WTC11 (cell line): ENCODE measurements at regions not wholly inside any gene's neighbourhood (a gene's known extent, or its start where the extent isn't known, plus 50 kb on each side); places are given as distances from the start of the nearest gene placed in this dataset.

Source experiments
- ATAC-seq: fragments of 200-7000 bp; cut with Tn5 transposase; 2 replicates; pipeline ENCODE4 v1.10.0; 2021; ENCODE audit warnings: mild to moderate bottlenecking, moderate library complexity
- CTCF ChIA-PET: fragments of 300-600 bp; sonication (Branson Sonifier 250); formaldehyde crosslinking; loops from one replicate; lab custom pipeline; 2021; ENCODE audit warnings: antibody characterized with exemption; lab: Charles Lee
- POLR2A ChIA-PET: fragments of 350-600 bp; sonication (Branson Sonifier 250); formaldehyde crosslinking; loops from one replicate; lab custom pipeline; 2021; ENCODE audit warnings: antibody characterized with exemption; lab: Charles Lee
- DNase-seq: peaks from one replicate; pipeline ENCODE4 v3.0.0; 2021; ENCODE audit warnings: low spot score
- H3K27ac Mint-ChIP-seq: 2 replicates; pipeline ENCODE4 v1.8.0; 2021; ENCODE audit warnings: mixed read lengths
- H3K27me3 Mint-ChIP-seq: 2 replicates; pipeline ENCODE4 v1.8.0; 2021; ENCODE audit warnings: low read depth, mild to moderate bottlenecking, moderate library complexity, mixed read lengths
- H3K36me3 Mint-ChIP-seq: 2 replicates; pipeline ENCODE4 v1.8.0; 2021; ENCODE audit warnings: mixed read lengths
- H3K4me1 Mint-ChIP-seq: 2 replicates; pipeline ENCODE4 v1.8.0; 2022; ENCODE audit warnings: mixed read lengths
- H3K4me3 Mint-ChIP-seq: 2 replicates; pipeline ENCODE4 v1.8.0; 2021; ENCODE audit warnings: mild to moderate bottlenecking, moderate library complexity, mixed read lengths
- H3K9me3 Mint-ChIP-seq: 2 replicates; pipeline ENCODE4 v1.8.0; 2021; ENCODE audit warnings: mixed read lengths
- ARID4B ChIP-seq: sonication (generic); formaldehyde crosslinking; IDR thresholded peaks from 2 replicates; pipeline ENCODE4 v1.8.0; 2023; ENCODE audit warnings: missing genetic modification reagents, mild to moderate bottlenecking, borderline replicate concordance
- ERG ChIP-seq: fragments of 250-450 bp; sonication (Bioruptor Pico); IDR thresholded peaks from 2 replicates; pipeline ENCODE4 v1.8.0; 2021; ENCODE audit warnings: mild to moderate bottlenecking
- GABPB1 ChIP-seq: sonication (generic); formaldehyde crosslinking; IDR thresholded peaks from 2 replicates; pipeline ENCODE4 v1.8.1; 2023; ENCODE audit warnings: mild to moderate bottlenecking, missing genetic modification reagents
- HMGXB4 ChIP-seq: sonication (generic); formaldehyde crosslinking; IDR thresholded peaks from 2 replicates; pipeline ENCODE4 v1.8.1; 2023; ENCODE audit warnings: mild to moderate bottlenecking, moderate library complexity, missing genetic modification reagents
- MYBL2 ChIP-seq: sonication (generic); formaldehyde crosslinking; IDR thresholded peaks from 2 replicates; pipeline ENCODE4 v1.8.1; 2023; ENCODE audit warnings: mild to moderate bottlenecking, moderate library complexity, missing genetic modification reagents
- NR1H2 ChIP-seq: sonication (generic); formaldehyde crosslinking; IDR thresholded peaks from 2 replicates; pipeline ENCODE4 v1.9.0; 2021; ENCODE audit warnings: mild to moderate bottlenecking, moderate library complexity, missing genetic modification reagents
- TEAD4 ChIP-seq: sonication (generic); formaldehyde crosslinking; IDR thresholded peaks from 2 replicates; pipeline ENCODE4 v1.8.0; 2022; ENCODE audit warnings: mild to moderate bottlenecking, missing genetic modification reagents
- USF1 ChIP-seq: sonication (generic); formaldehyde crosslinking; IDR thresholded peaks from 2 replicates; pipeline ENCODE4 v1.8.0; 2022; ENCODE audit warnings: mild to moderate bottlenecking, missing genetic modification reagents
- ZBTB43 ChIP-seq: sonication (generic); formaldehyde crosslinking; IDR thresholded peaks from 2 replicates; pipeline ENCODE4 v1.8.1; 2023; ENCODE audit warnings: mild to moderate bottlenecking, missing genetic modification reagents
- ZMAT4 ChIP-seq: fragments of 250-450 bp; sonication (Bioruptor Pico); IDR thresholded peaks from 2 replicates; pipeline ENCODE4 v1.9.0; 2021; ENCODE audit warnings: mild to moderate bottlenecking

- H3K4me3 Mint-ChIP-seq = no peak overlapping the region
- no peaks in the 10 kb centered on the region for H3K9me3 Mint-ChIP-seq
- H3K4me1 Mint-ChIP-seq = peaks cover 31% of the 10 kb centered on the region
- POLR2A ChIA-PET = no interaction called here
- H3K27ac Mint-ChIP-seq = no peak overlapping the region; the same call in 1 of the 2 replicates
- TF ChIP-seq USF1 (CRISPR knock-in tag) = no peak
- no peak for TF ChIP-seq TEAD4
- no peak for TF ChIP-seq ERG
- peak; percentile 21; the same call in 1 of the 2 replicates for TF ChIP-seq GABPB1
- TF ChIP-seq ZBTB43 (CRISPR knock-in tag) = 0 out of 2 replicates have a peak, but pooled peaks have one; percentile 29
- no peaks in the 10 kb centered on the region; the same call in 1 of the 2 replicates for H3K27me3 Mint-ChIP-seq
- ATAC-seq (peak; percentile 40), DNase-seq (no peak)
- H3K36me3 Mint-ChIP-seq = no peaks in the 10 kb centered on the region
- CTCF ChIA-PET = interaction anchor here (1.0 to 2.4 kb wide), 4 partner anchors 36 to 187 kb away, joined by 3 to 13 read pairs (median 6); no protein-coding TSS in a partner anchor
These were observed 115.6 kb upstream of the SLC45A1 start for GRCh38 chr1:8202182-8202905.

GRCh38 chr1:8201331-8201861 lies 116.5 kb upstream of the SLC45A1 start:
- POLR2A ChIA-PET = no interaction called here
- Mint-ChIP-seq H3K27ac (no peak overlapping the region), H3K27me3 (no peaks in the 10 kb centered on the region; the same call in 1 of the 2 replicates), H3K4me1 (peaks cover 31% of the 10 kb centered on the region), H3K9me3 (no peaks in the 10 kb centered on the region), H3K4me3 (no peak overlapping the region), H3K36me3 (no peaks in the 10 kb centered on the region)
- no peak for TF ChIP-seq ARID4B
- TF ChIP-seq ZMAT4 (CRISPR knock-in tag) = no peak
- TF ChIP-seq NR1H2 (CRISPR knock-in tag) = no peak
- no peak for TF ChIP-seq MYBL2 (CRISPR knock-in tag)
- CTCF ChIA-PET = interaction anchor here (1.1 to 2.4 kb wide), 3 partner anchors 35 to 186 kb away, joined by 4 to 13 read pairs (median 9); no protein-coding TSS in a partner anchor
- peak; percentile 68 for ATAC-seq
- DNase-seq = no peak

GRCh38 chr1:8200317-8201115 lies 117.4 kb upstream of the SLC45A1 start:
- no peaks in the 10 kb centered on the region for H3K9me3 Mint-ChIP-seq
- H3K4me1 Mint-ChIP-seq = peaks cover 31% of the 10 kb centered on the region
- no peak for ATAC-seq
- no peak overlapping the region for H3K27ac Mint-ChIP-seq
- CTCF ChIA-PET = interaction anchor here (1.1 to 2.4 kb wide), 3 partner anchors 34 to 185 kb away, joined by 4 to 13 read pairs (median 9); no protein-coding TSS in a partner anchor
- no peaks in the 10 kb centered on the region; the same call in 1 of the 2 replicates for H3K27me3 Mint-ChIP-seq
- H3K36me3 Mint-ChIP-seq = no peaks in the 10 kb centered on the region
- H3K4me3 Mint-ChIP-seq = no peak overlapping the region
- no peak for DNase-seq
- POLR2A ChIA-PET = no interaction called here
- TF ChIP-seq HMGXB4 (no peak), GABPB1 (peak; percentile 87)
- TF ChIP-seq, all 79 proteins: peak for 1
